GM23338 (cell line): ENCODE measurements at regions not wholly inside any gene's neighbourhood (a gene's known extent, or its start where the extent isn't known, plus 50 kb on each side); places are given as distances from the start of the nearest gene placed in this dataset.

ENCODE experiments used
- CTCF ChIP-seq, 2 experiments: fragments of 200-600 bp in 1 of 2; sonication (generic) in 1 of 2; conservative IDR thresholded peaks; 2 replicates each; pipeline versions ENCODE4 v1.5.1 to v1.6.1; 2016 to 2017; ENCODE audit warnings: antibody characterized with exemption in 2 of 2, low read depth in 2 of 2, mild to moderate bottlenecking in 2 of 2, moderate library complexity in 1 of 2
- EZH2 ChIP-seq: fragments of 200-600 bp; sonication (generic); IDR thresholded peaks from one replicate; pipeline ENCODE4 v1.8.0; 2017; ENCODE audit warnings: antibody characterized with exemption, mild to moderate bottlenecking, low read depth; ENCODE audit not compliant: unreplicated experiment
- POLR2AphosphoS5 ChIP-seq: IDR thresholded peaks from 2 replicates; pipeline ENCODE4 v1.6.1; 2016; ENCODE audit warnings: antibody characterized with exemption, low read depth

- no peak for TF ChIP-seq CTCF (conservative IDR thresholded peaks at IDR 0.05; ENCODE audit: low read depth in 2 of 2)
- TF ChIP-seq EZH2 = no peak
- no peak for TF ChIP-seq POLR2AphosphoS5
Observed at GRCh38 chr5:58002323-58002722, 457.6 kb downstream of the PLK2 start.
